A673 (cell line): ENCODE measurements at regions not wholly inside any gene's neighbourhood (a gene's known extent, or its start where the extent isn't known, plus 50 kb on each side); places are given as distances from the start of the nearest gene placed in this dataset.

Experiments
- BruUV-seq: library from RNA; stranded (reverse); fragments of 400-500 nt; replicated peaks from 2 replicates; lab custom pipeline; 2021; lab: Mats Ljungman, UMichigan
- CTCF ChIA-PET: fragments of 300-600 bp; sonication (Branson Sonifier 250); formaldehyde crosslinking; loops from one replicate; lab custom pipeline; 2022; ENCODE audit warnings: antibody characterized with exemption; lab: Charles Lee
- POLR2A ChIA-PET: fragments of 300-600 bp; sonication (Branson Sonifier 250); formaldehyde crosslinking; loops from one replicate; lab custom pipeline; 2022; ENCODE audit warnings: antibody characterized with exemption; ENCODE audit not compliant: low non-redundant PET; lab: Charles Lee
- DNase-seq: peaks from one replicate; pipeline ENCODE4 v3.0.0-alpha.2; 2015; ENCODE audit warnings: low spot score
- H3K27ac ChIP-seq: fragments of 200-600 bp; sonication (generic); 2 replicates; pipeline ENCODE4 v1.5.1; 2016; ENCODE audit warnings: mixed run types, low read depth, mild to moderate bottlenecking, mixed read lengths, antibody characterized with exemption, low read length; ENCODE audit not compliant: poor library complexity, severe bottlenecking
- H3K27me3 ChIP-seq: fragments of 200-600 bp; sonication (generic); replicated peaks from 2 replicates; pipeline ENCODE4 v1.6.1; 2017; ENCODE audit warnings: mixed run types, low read depth, mild to moderate bottlenecking, mixed read lengths, antibody characterized with exemption, low read length; ENCODE audit not compliant: insufficient read depth, poor library complexity
- H3K36me3 ChIP-seq: fragments of 200-600 bp; sonication (generic); 2 replicates; pipeline ENCODE4 v1.6.1; 2016; ENCODE audit warnings: mixed run types, mild to moderate bottlenecking, mixed read lengths, antibody characterized with exemption, low read length; ENCODE audit not compliant: insufficient read depth, poor library complexity, severe bottlenecking
- H3K4me1 ChIP-seq: fragments of 200-600 bp; sonication (generic); 2 replicates; pipeline ENCODE4 v1.6.1; 2017; ENCODE audit warnings: mixed run types, mild to moderate bottlenecking, mixed read lengths, antibody characterized with exemption, low read length; ENCODE audit not compliant: insufficient read depth, poor library complexity, severe bottlenecking
- H3K4me3 ChIP-seq: fragments of 200-600 bp; sonication (generic); 2 replicates; pipeline ENCODE4 v1.5.1; 2016; ENCODE audit warnings: low read depth, mixed run types, mild to moderate bottlenecking, mixed read lengths, low read length; ENCODE audit not compliant: poor library complexity, severe bottlenecking
- H3K9me3 ChIP-seq: fragments of 200-600 bp; sonication (generic); 2 replicates; pipeline ENCODE4 v1.6.1; 2016; ENCODE audit warnings: mixed run types, low read depth, mild to moderate bottlenecking, mixed read lengths, antibody characterized with exemption, low read length; ENCODE audit not compliant: poor library complexity, severe bottlenecking
- EZH2 ChIP-seq: fragments of 200-600 bp; sonication (generic); IDR thresholded peaks from 2 replicates; pipeline ENCODE4 v1.6.1; 2017; ENCODE audit warnings: borderline replicate concordance, low read depth, mild to moderate bottlenecking, mixed read lengths, antibody characterized with exemption, low read length; ENCODE audit not compliant: poor library complexity, severe bottlenecking
- intact Hi-C: fragments of 100-400 bp; cut with micrococcal nuclease; formaldehyde crosslinking; loops from one replicate; pipeline ENCODE4 v1.10.0; 2022; ENCODE audit not compliant: unreplicated experiment
- TF ChIP-seq, protein P1 (sequence below): fragments of 300-800, 200-600 bp; sonication (generic); conservative IDR thresholded peaks from 2 replicates; pipeline ENCODE4 v1.5.1; 2017; ENCODE audit warnings: low read depth, mild to moderate bottlenecking, antibody characterized with exemption, low read length, moderate library complexity, mixed read lengths

DNA sequence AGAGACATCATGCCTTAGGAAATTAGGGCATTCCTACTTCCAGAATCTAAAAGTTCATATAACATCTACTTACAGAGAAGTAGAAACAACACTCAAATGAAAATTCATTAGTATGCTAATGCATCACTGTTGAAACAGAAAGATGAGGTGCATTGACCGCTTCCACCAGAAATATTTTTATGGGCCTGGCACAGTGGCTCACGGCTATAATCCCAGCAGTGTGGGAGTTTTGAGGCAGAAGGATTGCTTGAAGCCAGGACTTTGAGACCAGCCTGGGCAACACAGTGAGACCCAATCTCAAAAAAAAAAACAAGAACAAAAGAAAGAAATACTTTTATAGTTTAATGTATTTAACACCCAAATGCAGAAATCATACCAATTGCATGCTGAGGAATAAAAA lies 220.9 kb downstream of the SKIDA1 start:
- no peaks in the 10 kb centered on the region for H3K27me3 ChIP-seq
- BruUV-seq = no TSS peak
- no peaks in the 10 kb centered on the region for H3K36me3 ChIP-seq
- no peak overlapping the region for H3K4me3 ChIP-seq
- CTCF ChIA-PET = no interaction called here
- TF ChIP-seq EZH2 = no peak
- TF ChIP-seq, protein P1, sequence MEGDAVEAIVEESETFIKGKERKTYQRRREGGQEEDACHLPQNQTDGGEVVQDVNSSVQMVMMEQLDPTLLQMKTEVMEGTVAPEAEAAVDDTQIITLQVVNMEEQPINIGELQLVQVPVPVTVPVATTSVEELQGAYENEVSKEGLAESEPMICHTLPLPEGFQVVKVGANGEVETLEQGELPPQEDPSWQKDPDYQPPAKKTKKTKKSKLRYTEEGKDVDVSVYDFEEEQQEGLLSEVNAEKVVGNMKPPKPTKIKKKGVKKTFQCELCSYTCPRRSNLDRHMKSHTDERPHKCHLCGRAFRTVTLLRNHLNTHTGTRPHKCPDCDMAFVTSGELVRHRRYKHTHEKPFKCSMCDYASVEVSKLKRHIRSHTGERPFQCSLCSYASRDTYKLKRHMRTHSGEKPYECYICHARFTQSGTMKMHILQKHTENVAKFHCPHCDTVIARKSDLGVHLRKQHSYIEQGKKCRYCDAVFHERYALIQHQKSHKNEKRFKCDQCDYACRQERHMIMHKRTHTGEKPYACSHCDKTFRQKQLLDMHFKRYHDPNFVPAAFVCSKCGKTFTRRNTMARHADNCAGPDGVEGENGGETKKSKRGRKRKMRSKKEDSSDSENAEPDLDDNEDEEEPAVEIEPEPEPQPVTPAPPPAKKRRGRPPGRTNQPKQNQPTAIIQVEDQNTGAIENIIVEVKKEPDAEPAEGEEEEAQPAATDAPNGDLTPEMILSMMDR = no peak
- no peak overlapping the region for H3K27ac ChIP-seq
- POLR2A ChIA-PET = no interaction called here
- no peaks in the 10 kb centered on the region for H3K9me3 ChIP-seq
- no peak for DNase-seq
- H3K4me1 ChIP-seq = no peaks in the 10 kb centered on the region
- intact Hi-C loops = no loop called here

DNA sequence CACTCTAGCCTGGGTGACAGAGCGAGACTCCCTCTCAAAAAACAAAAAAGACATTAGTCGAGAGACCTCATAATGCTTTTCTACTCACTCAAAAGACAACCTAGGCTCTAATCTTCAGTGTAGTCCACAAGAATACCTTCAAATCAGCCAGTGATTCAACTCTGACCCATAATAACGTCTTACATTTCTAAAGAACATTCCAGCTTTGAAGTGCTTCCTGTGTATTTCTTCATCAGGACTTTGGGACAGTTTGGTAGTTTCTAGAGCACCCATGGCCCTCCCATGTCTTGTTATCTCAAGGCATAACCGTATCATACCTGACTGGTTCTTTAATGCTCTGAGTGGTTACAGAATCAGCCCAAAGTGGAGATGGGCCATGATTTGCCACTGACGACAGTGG lies 221.3 kb downstream of the SKIDA1 start:
- no peaks in the 10 kb centered on the region for H3K9me3 ChIP-seq
- no peak for TF ChIP-seq EZH2
- DNase-seq = no peak
- intact Hi-C loops = no loop called here
- H3K4me3 ChIP-seq = no peak overlapping the region
- H3K4me1 ChIP-seq = no peaks in the 10 kb centered on the region
- no peak overlapping the region for H3K27ac ChIP-seq
- POLR2A ChIA-PET = no interaction called here
- CTCF ChIA-PET = no interaction called here
- no TSS peak for BruUV-seq
- H3K36me3 ChIP-seq = no peaks in the 10 kb centered on the region
- no peaks in the 10 kb centered on the region for H3K27me3 ChIP-seq

DNA sequence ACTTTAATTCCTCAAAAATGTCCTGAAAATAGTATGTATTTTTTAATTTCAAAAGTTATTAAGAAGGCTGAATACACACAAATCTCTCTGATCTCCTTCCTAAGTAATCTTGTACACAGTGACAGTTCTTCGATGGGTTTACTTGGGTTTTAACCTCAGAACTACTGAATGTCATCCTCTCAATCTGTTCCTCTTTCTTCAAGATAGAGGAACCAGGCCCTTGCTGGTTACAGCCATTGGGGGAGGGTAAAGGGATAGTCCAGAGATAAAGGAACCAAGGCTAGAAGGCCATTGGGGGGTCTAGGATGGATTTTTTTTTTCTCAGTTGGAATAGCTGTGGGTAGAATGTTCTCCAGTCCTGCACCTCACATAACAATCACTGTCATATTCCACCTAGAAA lies 224.9 kb downstream of the SKIDA1 start:
- H3K4me3 ChIP-seq = no peak overlapping the region
- intact Hi-C loops = no loop called here
- ChIA-PET CTCF (no interaction called here), POLR2A (no interaction called here)
- H3K36me3 ChIP-seq = no peaks in the 10 kb centered on the region
- peaks cover 11% of the 10 kb centered on the region for H3K4me1 ChIP-seq
- no TSS peak for BruUV-seq
- TF ChIP-seq, protein P1 = no peak
- no peak for TF ChIP-seq EZH2
- no peaks in the 10 kb centered on the region for H3K27me3 ChIP-seq
- no peak for DNase-seq
- H3K9me3 ChIP-seq = no peaks in the 10 kb centered on the region
- H3K27ac ChIP-seq = no peak overlapping the region

DNA sequence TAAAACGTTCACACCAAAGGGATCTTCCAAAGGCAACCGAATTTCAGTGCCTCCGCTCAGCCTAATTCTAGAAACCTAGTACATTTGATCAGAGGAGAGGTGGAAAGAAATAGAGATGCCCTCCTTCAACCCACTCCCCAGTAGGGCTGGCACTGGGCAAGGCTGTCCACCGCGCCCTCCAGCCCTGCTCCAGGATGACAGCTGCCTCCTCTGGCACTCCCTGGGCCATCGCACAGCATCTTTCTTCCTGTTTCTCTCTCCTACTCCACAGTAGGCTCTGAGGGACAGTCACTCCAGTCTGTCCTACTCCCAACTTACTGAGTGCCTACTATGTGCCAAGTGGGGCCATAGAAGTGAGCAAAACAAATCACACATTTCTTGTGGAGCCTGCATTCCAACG lies 226.2 kb downstream of the SKIDA1 start:
- DNase-seq = no peak
- Histone ChIP-seq H3K36me3 (no peaks in the 10 kb centered on the region), H3K27me3 (no peaks in the 10 kb centered on the region), H3K27ac (no peak overlapping the region), H3K4me3 (no peak overlapping the region), H3K9me3 (no peaks in the 10 kb centered on the region), H3K4me1 (peaks cover 15% of the 10 kb centered on the region)
- TF ChIP-seq, protein P1 = no peak
- TF ChIP-seq EZH2 = no peak
- intact Hi-C loops = loop anchor here (10.0 kb wide), 1 partner anchor 75 kb away; no protein-coding TSS in a partner anchor
- ChIA-PET POLR2A (no interaction called here), CTCF (no interaction called here)
- no TSS peak for BruUV-seq
